Keratinocyte (primary cell): ENCODE measurements at regions not wholly inside any gene's neighbourhood (a gene's known extent, or its start where the extent isn't known, plus 50 kb on each side); places are given as distances from the start of the nearest gene placed in this dataset.

ENCODE experiments used
- DNase-seq: peaks from one replicate; pipeline ENCODE4 v3.0.0-alpha.2; 2011; ENCODE audit warnings: low read depth, missing footprints, low spot score
- FAIRE-seq: peaks from 2 replicates; lab custom pipeline; 2011; peaks lifted over from hg19 to GRCh38; lab: Jason Lieb, UNC
- H2AFZ ChIP-seq: 2 replicates; pipeline ENCODE4 v1.6.0; 2012; ENCODE audit warnings: low read length, control low read depth, inconsistent platforms; ENCODE audit not compliant: control insufficient read depth
- H3K27ac ChIP-seq: 2 replicates; pipeline ENCODE4 v1.5.1; 2011; ENCODE audit warnings: low read length; ENCODE audit not compliant: control insufficient read depth, insufficient read depth
- H3K27me3 ChIP-seq: 3 replicates; pipeline ENCODE4 v1.6.0; 2011; ENCODE audit warnings: low read length; ENCODE audit not compliant: control insufficient read depth, insufficient read depth; ENCODE audit errors: extremely low read depth
- H3K36me3 ChIP-seq, 2 experiments: 2 replicates in 1 of 2; 3 replicates in 1 of 2; pipeline ENCODE4 v1.5.1; 2011; ENCODE audit warnings: low read length in 2 of 2, mild to moderate bottlenecking in 1 of 2; ENCODE audit not compliant: control insufficient read depth in 2 of 2, insufficient read depth in 2 of 2; ENCODE audit errors: extremely low read depth in 1 of 2
- H3K4me1 ChIP-seq: 3 replicates; pipeline ENCODE4 v1.5.1; 2011; ENCODE audit warnings: low read length; ENCODE audit not compliant: control insufficient read depth, insufficient read depth; ENCODE audit errors: extremely low read depth
- H3K4me2 ChIP-seq: 3 replicates; pipeline ENCODE4 v1.6.0; 2011; ENCODE audit warnings: low read depth, low read length; ENCODE audit not compliant: control insufficient read depth, insufficient read depth; ENCODE audit errors: extremely low read depth
- H3K4me3 ChIP-seq, 3 experiments: fragments of 200-600 bp in 1 of 3; sonication (generic) in 1 of 3; 2 replicates in 2 of 3; 3 replicates in 1 of 3; pipeline ENCODE4 v1.5.1; 2011 to 2016; ENCODE audit warnings: low read length in 3 of 3, mild to moderate bottlenecking in 3 of 3, control low read depth in 2 of 3, inconsistent platforms in 1 of 3, low read depth in 1 of 3, mixed read lengths in 1 of 3, mixed run types in 1 of 3, moderate library complexity in 1 of 3; ENCODE audit not compliant: control insufficient read depth in 2 of 3, insufficient read depth in 2 of 3; ENCODE audit errors: extremely low read depth in 1 of 3
- H3K79me2 ChIP-seq: 2 replicates; pipeline ENCODE4 v1.6.0; 2012; ENCODE audit warnings: low read length; ENCODE audit not compliant: control insufficient read depth, insufficient read depth
- H3K9ac ChIP-seq: 3 replicates; pipeline ENCODE4 v1.6.0; 2011; ENCODE audit warnings: low read length; ENCODE audit not compliant: control insufficient read depth, insufficient read depth; ENCODE audit errors: extremely low read depth
- H3K9me1 ChIP-seq: 3 replicates; pipeline ENCODE4 v1.6.0; 2011; ENCODE audit warnings: low read length; ENCODE audit not compliant: control insufficient read depth, insufficient read depth; ENCODE audit errors: extremely low read depth
- H3K9me3 ChIP-seq: 2 replicates; pipeline ENCODE4 v1.5.1; 2012; ENCODE audit warnings: low read depth, low read length; ENCODE audit not compliant: control insufficient read depth
- H4K20me1 ChIP-seq: 3 replicates; pipeline ENCODE4 v1.6.0; 2011; ENCODE audit warnings: low read length; ENCODE audit not compliant: control insufficient read depth, insufficient read depth; ENCODE audit errors: extremely low read depth
- CTCF ChIP-seq, 3 experiments: IDR thresholded peaks in 1 of 3; conservative IDR thresholded peaks in 1 of 3; optimal IDR thresholded peaks in 1 of 3; 2 replicates in 2 of 3; 3 replicates in 1 of 3; pipeline versions ENCODE3 to v1.5.1; 2011; ENCODE audit warnings: low read length in 3 of 3, mild to moderate bottlenecking in 3 of 3, moderate library complexity in 2 of 3, control low read depth in 1 of 3, inconsistent platforms in 1 of 3; ENCODE audit not compliant: insufficient read depth in 2 of 3; ENCODE audit errors: extremely low read depth in 1 of 3
- EZH2 ChIP-seq: IDR thresholded peaks from one replicate; pipeline ENCODE4 v1.6.1; 2012; ENCODE audit warnings: inconsistent platforms, mild to moderate bottlenecking, low read length, moderate library complexity
- dilution Hi-C: fragments of 300-500 bp; cut with MboI; formaldehyde crosslinking; loops from one replicate; pipeline ENCODE4 v1.7.0; 2020; ENCODE audit warnings: low sequenced_read_pairs; ENCODE audit not compliant: extremely low pct_ligation_motif_present

- Histone ChIP-seq H3K36me3 (peaks cover 2 to 10% of the 10 kb centered on the region in 2 experiments), H3K79me2 (peaks cover 76% of the 10 kb centered on the region), H3K9me1 (peaks cover 2% of the 10 kb centered on the region), H3K4me1 (peaks cover 6% of the 10 kb centered on the region), H2AFZ (no peak overlapping the region), H3K4me3 (no peak overlapping the region), H3K9ac (no peak overlapping the region), H3K27me3 (no peaks in the 10 kb centered on the region), H3K4me2 (no peak overlapping the region), H3K9me3 (no peaks in the 10 kb centered on the region), H3K27ac (no peak overlapping the region), H4K20me1 (no peaks in the 10 kb centered on the region)
- TF ChIP-seq CTCF (optimal IDR thresholded peaks at IDR 0.05 in 1 of 3, IDR thresholded peaks at IDR 0.05 in 1 of 3, conservative IDR thresholded peaks at IDR 0.05 in 1 of 3; ENCODE audit: extremely low read depth in 1 of 3, insufficient read depth in 2 of 3, low read length in 3 of 3) (no peak), EZH2 (no peak)
- dilution Hi-C loops, result no loop called here
- DNase-seq (no peak), FAIRE-seq (no peak)
Observed at GRCh38 chr11:8787372-8787771, 104.8 kb downstream of the RPL27A start.

- FAIRE-seq, result no peak
- no peak overlapping the region for H2AFZ ChIP-seq
- no peaks in the 10 kb centered on the region for H3K27me3 ChIP-seq
- no peak overlapping the region for H3K4me3 ChIP-seq
- H3K4me1 ChIP-seq, result peaks cover 9% of the 10 kb centered on the region
- H3K9me1 ChIP-seq, result peaks cover 2% of the 10 kb centered on the region
- H3K4me2 ChIP-seq, result no peak overlapping the region
- peaks cover 2 to 10% of the 10 kb centered on the region in 2 experiments for H3K36me3 ChIP-seq
- no peaks in the 10 kb centered on the region for H3K9me3 ChIP-seq
- H3K9ac ChIP-seq, result no peak overlapping the region
- H4K20me1 ChIP-seq, result no peaks in the 10 kb centered on the region
- dilution Hi-C loops, result no loop called here
- DNase-seq, result no peak
- no peak overlapping the region for H3K27ac ChIP-seq
- no peak for TF ChIP-seq EZH2
- no peak for TF ChIP-seq CTCF (optimal IDR thresholded peaks at IDR 0.05 in 1 of 3, IDR thresholded peaks at IDR 0.05 in 1 of 3, conservative IDR thresholded peaks at IDR 0.05 in 1 of 3; ENCODE audit: extremely low read depth in 1 of 3, insufficient read depth in 2 of 3, low read length in 3 of 3)
- peaks cover 80% of the 10 kb centered on the region for H3K79me2 ChIP-seq
Observed at GRCh38 chr11:8788616-8789015, 106.0 kb downstream of the RPL27A start.
